Cardiac septum (tissue), 1 donor: ENCODE measurements at regions not wholly inside any gene's neighbourhood (a gene's known extent, or its start where the extent isn't known, plus 50 kb on each side); places are given as distances from the start of the nearest gene placed in this dataset.
"Not testable (repeated sequence)": the region's sequence is repeated elsewhere in the genome, so short reads cannot be mapped to it uniquely, and the experiment has no call there.

ENCODE experiments used
- DNase-seq: peaks from one replicate; pipeline ENCODE4 v3.0.0-alpha.2; 2020; ENCODE audit warnings: low spot score
- intact Hi-C: fragments of 100-400 bp; cut with DNase I; formaldehyde crosslinking; loops from one replicate; pipeline ENCODE4 v1.14.0; 2022
- donor health status: DM: no; HTN: no; CAD: no.

GRCh38 chr3:26099692-26100091 lies 309.8 kb downstream of the OXSM start:
- DNase-seq: no peak
- intact Hi-C loops: loop anchor here (10.0 kb wide), 1 partner anchor 435 kb away; the partner anchor contains the start of gene TOP2B

- intact Hi-C loops: loop anchor here (10.0 kb wide), 1 partner anchor 435 kb away; the partner anchor contains the start of gene TOP2B
- no peak for DNase-seq
Observed at GRCh38 chr3:26100176-26100575, 310.3 kb downstream of the OXSM start.

- intact Hi-C loops: loop anchor here (10.0 kb wide), 1 partner anchor 438 kb away; the partner anchor contains the start of gene TOP2B
- no peak for DNase-seq
Observed at GRCh38 chr3:26102376-26102775, 312.5 kb downstream of the OXSM start.

- intact Hi-C loops: loop anchor here (10.0 kb wide), 1 partner anchor 440 kb away; the partner anchor contains the start of gene TOP2B
- no peak for DNase-seq
Observed at GRCh38 chr3:26104851-26105251, 315.0 kb downstream of the OXSM start.

GRCh38 chr3:26105261-26105660 lies 315.4 kb downstream of the OXSM start:
- DNase-seq: no peak
- intact Hi-C loops: loop anchor here (10.0 kb wide), 1 partner anchor 440 kb away; the partner anchor contains the start of gene TOP2B

DNA sequence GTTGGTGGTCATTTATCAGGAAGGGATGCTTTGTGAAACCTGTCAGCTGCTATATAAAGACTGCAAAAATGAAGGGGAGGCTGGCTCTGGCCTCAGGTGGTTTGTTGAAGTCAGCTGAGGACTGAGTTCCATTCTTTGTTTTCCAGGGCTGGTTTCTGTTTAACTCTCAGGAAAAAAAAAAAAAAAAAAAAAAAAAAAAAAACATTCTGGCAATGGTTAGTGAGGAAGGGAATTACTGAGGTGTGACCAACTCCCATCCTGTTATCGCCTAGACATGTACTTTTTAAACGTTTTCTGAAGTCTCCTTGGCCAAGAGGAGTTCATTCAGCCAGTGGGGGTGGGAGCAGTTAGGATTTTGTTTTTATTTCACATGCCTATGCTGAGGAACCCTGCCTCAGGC lies 316.3 kb downstream of the OXSM start:
- intact Hi-C loops: loop anchor here (2.0 to 10.0 kb wide), 2 partner anchors 131 to 441 kb away; partner anchors contain the start of gene TOP2B
- no peak for DNase-seq

DNA sequence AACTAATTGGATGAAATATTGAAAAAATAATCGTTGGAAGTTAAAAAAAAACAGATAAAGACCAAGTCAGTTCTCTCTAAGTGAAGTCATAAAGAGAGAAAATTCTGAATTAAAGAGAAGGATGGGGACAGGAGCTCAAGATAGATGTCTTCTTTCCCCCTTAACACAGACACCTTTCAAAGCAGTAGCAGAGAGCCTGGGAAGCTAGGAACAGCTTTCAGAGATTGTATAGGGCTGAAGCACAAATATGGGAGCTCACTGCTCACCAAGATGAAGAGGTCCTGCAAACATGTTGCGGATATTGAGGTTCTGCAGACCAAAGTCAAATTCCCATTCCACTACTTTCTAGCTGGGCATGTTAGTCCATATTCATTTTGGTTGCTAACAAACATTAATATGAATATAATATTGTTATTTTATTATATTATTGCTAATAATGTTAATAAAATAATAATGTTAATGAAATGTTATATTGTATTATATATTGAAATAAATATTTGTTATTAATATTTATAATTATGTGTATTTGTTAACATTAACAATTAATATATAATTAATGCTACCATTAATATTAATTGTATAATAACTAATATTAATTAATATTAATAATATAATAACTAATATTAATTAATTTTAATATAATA lies 319.1 kb downstream of the OXSM start:
- intact Hi-C loops: loop anchor here (10.0 kb wide), 1 partner anchor 444 kb away; the partner anchor contains the start of gene TOP2B
- DNase-seq: no peak

DNA sequence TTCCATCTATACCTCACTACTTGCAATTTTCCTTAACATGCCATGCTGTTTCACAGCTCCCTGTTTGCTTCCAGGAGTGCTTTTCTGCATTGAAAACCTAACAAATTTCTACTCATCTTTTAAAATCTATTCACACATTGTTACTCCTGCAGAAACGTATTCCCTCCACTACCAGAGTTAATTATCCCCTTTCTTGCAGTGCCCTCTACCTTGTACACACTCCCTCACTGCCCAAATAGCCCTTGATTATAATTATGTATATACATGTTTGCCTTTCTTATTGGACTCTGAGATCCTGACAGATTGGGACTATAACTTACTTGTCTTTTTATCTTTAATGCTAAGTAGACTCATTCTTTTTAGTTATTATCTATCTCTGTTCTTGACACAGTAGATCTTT lies 325.0 kb downstream of the OXSM start:
- intact Hi-C loops: loop anchor here (2.0 to 10.0 kb wide), 4 partner anchors 72 to 600 kb away; no protein-coding TSS in a partner anchor
- DNase-seq: no peak

DNA sequence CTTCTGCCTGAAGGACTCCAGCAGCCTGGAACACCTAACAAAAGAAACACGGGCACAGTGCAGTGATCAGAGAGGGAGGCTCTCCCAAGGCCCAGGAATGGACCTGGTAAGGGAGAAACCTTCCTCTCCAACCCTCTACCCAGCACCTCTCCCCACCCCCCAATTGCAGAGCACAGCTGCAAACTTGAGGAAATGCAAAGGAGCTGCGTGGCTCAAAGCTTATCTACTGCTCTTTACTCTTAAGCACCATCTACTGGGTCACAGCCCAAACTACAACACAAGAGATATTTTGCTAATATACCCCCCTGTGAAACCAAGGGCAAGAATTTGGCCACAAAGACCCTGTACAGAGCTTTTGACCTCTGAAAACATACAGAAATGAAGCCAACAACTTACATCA lies 328.3 kb downstream of the OXSM start:
- DNase-seq: no peak
- intact Hi-C loops: loop anchor here (10.0 kb wide), 1 partner anchor 597 kb away; no protein-coding TSS in a partner anchor

- no peak for DNase-seq
- intact Hi-C loops: no loop called here
Observed at GRCh38 chr3:26132942-26133341, 343.1 kb downstream of the OXSM start.

- no peak for DNase-seq
- intact Hi-C loops: no loop called here
Observed at GRCh38 chr3:26141296-26141695, 351.4 kb downstream of the OXSM start.

- intact Hi-C loops: no loop called here
- DNase-seq: no peak
Observed at GRCh38 chr3:26145769-26146168, 355.9 kb downstream of the OXSM start.

DNA sequence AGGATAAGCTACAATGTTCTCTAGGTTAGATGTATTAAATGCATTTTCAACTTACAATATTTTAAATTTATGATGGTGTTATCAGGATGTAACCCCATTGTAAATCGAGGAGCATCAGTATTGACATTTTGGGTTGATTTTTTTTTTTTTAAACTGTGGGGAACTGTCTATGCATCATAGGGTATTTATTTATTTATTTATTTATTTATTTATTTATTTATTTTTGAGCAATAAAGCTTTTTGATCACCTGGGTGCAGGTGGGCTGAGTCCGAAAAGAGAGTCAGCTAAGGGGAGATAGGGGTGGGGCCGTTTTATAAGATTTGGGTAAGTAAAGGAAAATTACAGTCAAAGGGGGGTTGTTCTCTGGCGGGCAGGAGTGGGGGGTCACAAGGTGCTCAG lies 367.5 kb downstream of the OXSM start:
- intact Hi-C loops, DNase-seq: not testable (repeated sequence)

GRCh38 chr3:26171006-26171405 lies 381.1 kb downstream of the OXSM start:
- DNase-seq: no peak
- intact Hi-C loops: no loop called here

DNA sequence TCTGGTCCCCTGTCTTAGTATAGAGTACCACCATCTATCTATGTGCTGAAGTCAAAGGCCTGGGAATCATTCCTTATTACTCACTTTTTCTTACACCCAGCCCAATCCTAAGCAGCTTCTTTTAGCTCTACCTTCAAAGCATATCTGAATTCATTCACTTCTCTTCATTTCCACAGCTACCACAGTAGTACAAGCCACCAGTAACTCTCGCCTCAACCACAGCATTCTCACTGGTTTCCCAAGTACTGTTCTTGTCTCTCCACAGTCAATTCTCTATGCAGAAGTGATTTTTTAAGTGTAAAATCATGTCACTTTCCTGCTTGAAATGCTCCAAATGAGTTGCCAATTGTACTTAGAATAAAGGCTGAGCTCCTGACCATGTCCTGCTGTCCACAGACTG lies 401.7 kb downstream of the OXSM start:
- no peak for DNase-seq
- intact Hi-C loops: no loop called here

- intact Hi-C loops: no loop called here
- no peak for DNase-seq
Observed at GRCh38 chr3:26193558-26193957, 403.7 kb downstream of the OXSM start.

DNA sequence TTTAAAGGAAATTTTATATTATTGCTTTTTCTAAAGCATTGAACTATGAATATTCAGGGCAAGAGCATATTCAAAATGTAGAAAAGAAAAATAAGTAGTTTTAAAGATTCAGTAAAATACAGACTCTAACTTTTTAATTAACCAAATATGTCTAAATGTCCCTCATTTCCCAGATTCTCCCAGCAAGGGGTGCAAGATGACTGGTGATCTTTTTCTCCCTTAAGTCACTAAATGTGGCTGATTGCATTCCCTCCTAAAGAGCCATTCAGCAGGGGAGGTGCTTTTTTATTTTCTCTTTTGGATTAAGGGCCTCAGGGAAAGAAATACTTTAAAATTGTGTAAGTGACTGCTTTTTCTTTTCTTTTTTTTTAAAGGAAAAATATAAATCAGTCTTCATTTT lies 406.9 kb downstream of the OXSM start:
- intact Hi-C loops: no loop called here
- DNase-seq: no peak

GRCh38 chr3:26198609-26199008 lies 408.7 kb downstream of the OXSM start:
- DNase-seq: no peak
- intact Hi-C loops: no loop called here

- intact Hi-C loops: no loop called here
- DNase-seq: no peak
Observed at GRCh38 chr3:26202169-26202568, 412.3 kb downstream of the OXSM start.

- intact Hi-C loops: no loop called here
- no peak for DNase-seq
Observed at GRCh38 chr3:26205475-26205874, 415.6 kb downstream of the OXSM start.

DNA sequence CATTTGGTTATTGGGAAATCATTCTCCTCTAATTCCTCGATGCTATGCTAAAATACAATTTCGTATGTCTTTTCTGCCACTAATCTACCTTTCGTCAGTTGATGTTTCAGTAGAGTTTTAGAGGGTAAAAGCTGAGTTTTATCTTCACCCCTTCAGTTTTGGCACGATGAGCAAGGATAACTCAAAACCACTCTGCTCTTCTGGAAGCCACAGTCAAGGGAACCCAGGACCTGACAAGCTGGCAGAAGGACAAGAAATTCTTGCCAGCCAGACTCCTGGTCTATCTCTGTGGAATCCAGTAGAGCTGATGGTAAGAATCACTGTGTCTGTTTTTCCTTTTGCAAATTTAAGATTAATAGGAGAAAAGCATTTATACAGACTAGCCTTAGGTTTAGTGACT lies 414.4 kb upstream of the LRRC3B start:
- DNase-seq: no peak
- intact Hi-C loops: no loop called here
